Effector memory CD8-positive, alpha-beta T cell (primary cell): ENCODE measurements at regions not wholly inside any gene's neighbourhood (a gene's known extent, or its start where the extent isn't known, plus 50 kb on each side); places are given as distances from the start of the nearest gene placed in this dataset.

Experiments used
- ATAC-seq: fragments of 150-1000 bp; cut with Tn5 transposase; replicated peaks from 2 replicates; pipeline ENCODE4 v1.10.0; 2021; ENCODE audit warnings: mild to moderate bottlenecking, moderate library complexity
- DNase-seq, 3 experiments: peaks; one replicate each; pipeline ENCODE4 v3.0.0; 2021
- H3K27ac Mint-ChIP-seq, 2 donors: one replicate each; pipeline ENCODE4 v1.8.0; 2022; ENCODE audit warnings: mild to moderate bottlenecking in 2 of 2, mixed read lengths in 2 of 2, moderate library complexity in 2 of 2
- H3K27me3 Mint-ChIP-seq, 2 donors: one replicate each; pipeline ENCODE4 v1.8.0; 2022; ENCODE audit warnings: mixed read lengths in 2 of 2
- H3K36me3 Mint-ChIP-seq: one replicate; pipeline ENCODE4 v1.8.0; 2022; ENCODE audit warnings: mild to moderate bottlenecking, moderate library complexity, mixed read lengths; ENCODE audit not compliant: insufficient read depth
- H3K4me1 Mint-ChIP-seq, 2 donors: one replicate each; pipeline ENCODE4 v1.8.0; 2022; ENCODE audit warnings: low read depth in 2 of 2, mixed read lengths in 2 of 2
- H3K4me3 Mint-ChIP-seq, 2 donors: one replicate each; pipeline ENCODE4 v1.8.0; 2022; ENCODE audit warnings: mild to moderate bottlenecking in 2 of 2, mixed read lengths in 2 of 2, moderate library complexity in 2 of 2
- H3K9me3 Mint-ChIP-seq, 2 donors: one replicate each; pipeline ENCODE4 v1.8.0; 2022; ENCODE audit warnings: mixed read lengths in 2 of 2

DNA sequence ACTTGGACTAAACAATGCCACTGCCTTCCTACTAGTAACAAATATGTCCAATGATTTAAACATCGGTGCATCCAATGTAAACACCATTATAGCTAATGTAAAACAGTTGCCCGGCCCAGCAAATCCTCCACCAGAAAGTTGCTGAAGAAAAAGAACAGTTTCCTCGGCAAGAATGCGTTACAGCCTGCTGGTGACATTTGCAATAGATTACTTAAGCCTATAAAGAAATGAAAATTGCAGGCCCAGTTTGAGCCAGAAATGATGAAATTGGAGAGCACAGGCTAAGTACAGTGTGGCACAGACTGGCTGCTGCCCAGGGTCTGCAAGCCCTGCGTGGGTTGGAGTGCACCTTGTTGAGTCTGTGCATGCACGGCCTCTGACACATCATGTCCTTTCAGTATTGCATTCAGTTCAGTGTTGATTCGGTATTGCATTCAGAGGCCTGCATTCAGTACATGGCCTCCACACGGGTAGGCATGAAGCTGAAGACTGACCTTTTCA, 406.0 kb upstream of the KLF4 start:
- DNase-seq (no peak), ATAC-seq (no peak)
- H3K27ac Mint-ChIP-seq = no peak overlapping the region
- H3K36me3 Mint-ChIP-seq = no peaks in the 10 kb centered on the region
- no peaks in the 10 kb centered on the region for H3K4me1 Mint-ChIP-seq
- H3K4me3 Mint-ChIP-seq = no peak overlapping the region
- peaks cover 7 to 22% of the 10 kb centered on the region in 2 donors for H3K9me3 Mint-ChIP-seq
- no peaks in the 10 kb centered on the region for H3K27me3 Mint-ChIP-seq

DNA sequence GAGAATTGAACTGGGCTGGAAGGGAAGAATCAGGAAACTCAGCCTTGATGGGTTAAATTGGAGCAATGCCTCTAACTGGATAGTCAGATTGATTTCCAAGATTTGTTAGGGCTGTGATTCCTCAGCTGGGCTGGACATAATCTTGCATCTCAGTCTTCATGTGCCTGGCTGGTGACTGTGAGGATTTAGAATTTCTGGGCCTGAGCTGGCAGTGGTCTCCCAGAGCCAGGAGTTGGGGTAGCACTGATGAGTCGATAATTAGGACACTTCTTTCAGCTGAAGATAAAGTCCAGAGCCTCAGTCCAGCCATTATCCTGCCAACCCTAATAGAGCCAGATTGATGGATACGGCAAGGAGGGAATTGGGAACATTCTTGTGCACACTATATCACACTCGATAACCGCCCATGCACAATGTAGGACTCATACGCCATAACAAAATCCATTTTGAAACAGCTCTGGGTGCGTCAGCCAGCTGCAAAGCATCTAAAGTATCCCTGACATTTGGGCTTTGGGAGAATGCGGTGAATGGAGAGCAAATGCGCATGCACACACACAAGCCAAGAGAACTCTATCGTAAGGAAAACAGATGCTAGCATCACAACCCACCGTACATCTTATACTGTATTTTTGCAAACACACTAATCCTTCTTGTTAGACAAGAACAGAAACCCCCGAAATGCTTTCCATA, 405.1 kb upstream of the KLF4 start:
- Mint-ChIP-seq H3K9me3 (peaks cover 5 to 22% of the 10 kb centered on the region in 2 donors), H3K4me3 (no peak overlapping the region), H3K4me1 (no peaks in the 10 kb centered on the region), H3K27me3 (no peaks in the 10 kb centered on the region), H3K27ac (no peak overlapping the region), H3K36me3 (no peaks in the 10 kb centered on the region)
- ATAC-seq = no peak
- DNase-seq = no peak

DNA sequence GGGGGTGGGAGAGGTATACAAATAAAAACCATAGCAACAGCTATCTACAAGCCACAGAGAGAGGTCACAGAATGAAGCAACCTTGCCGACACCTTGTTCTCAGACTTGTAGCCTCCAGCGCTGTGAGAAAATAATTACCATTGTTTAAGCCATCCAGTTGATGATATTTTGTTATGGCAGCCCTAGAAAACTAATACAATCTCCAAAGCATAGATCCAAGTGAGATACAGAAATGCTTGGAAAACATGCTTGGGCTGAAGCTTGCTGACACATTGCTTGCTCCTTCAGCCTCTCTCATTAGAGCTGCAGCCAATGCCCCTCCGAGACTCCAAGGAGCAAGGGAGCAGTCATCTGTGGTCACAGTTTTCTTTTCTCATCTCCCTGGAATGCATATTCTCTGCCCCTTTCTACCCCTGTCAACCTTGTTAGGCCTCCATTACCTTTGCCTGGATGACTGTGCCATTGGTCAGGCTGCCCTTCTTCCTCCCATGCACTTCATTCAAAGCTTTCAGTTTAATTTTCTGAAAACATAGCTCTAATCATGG, 401.4 kb upstream of the KLF4 start:
- ATAC-seq (no peak), DNase-seq (no peak)
- H3K27me3 Mint-ChIP-seq = no peaks in the 10 kb centered on the region
- peaks cover 5% of the 10 kb centered on the region for H3K36me3 Mint-ChIP-seq
- H3K4me1 Mint-ChIP-seq = no peaks in the 10 kb centered on the region
- no peak overlapping the region for H3K4me3 Mint-ChIP-seq
- H3K27ac Mint-ChIP-seq = no peak overlapping the region
- peaks cover 7 to 21% of the 10 kb centered on the region in 2 donors for H3K9me3 Mint-ChIP-seq

DNA sequence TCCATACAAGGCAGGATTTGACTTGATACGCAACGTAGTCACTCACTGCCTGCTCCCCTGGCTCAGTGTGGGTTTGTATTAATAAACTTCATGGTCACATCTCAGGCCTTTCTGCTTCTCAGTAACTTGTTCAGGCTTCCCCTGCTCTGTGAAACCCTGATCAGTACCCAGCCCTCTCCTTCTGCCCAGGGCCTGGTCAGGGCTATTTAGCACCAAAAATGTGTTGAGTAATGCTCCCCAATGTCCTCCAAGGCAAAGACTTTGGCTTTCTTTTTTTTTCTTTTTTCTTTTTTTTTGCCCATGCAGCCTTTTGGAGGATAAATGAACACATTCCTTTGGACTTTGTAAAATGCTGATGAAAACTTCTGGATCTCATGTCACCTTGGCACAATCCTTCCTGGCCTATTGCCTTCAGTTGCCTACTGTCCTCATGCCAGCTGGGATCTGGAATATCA, 399.2 kb upstream of the KLF4 start:
- DNase-seq (no peak), ATAC-seq (no peak)
- peaks cover 5% of the 10 kb centered on the region for H3K36me3 Mint-ChIP-seq
- H3K27ac Mint-ChIP-seq = no peak overlapping the region
- H3K27me3 Mint-ChIP-seq = no peaks in the 10 kb centered on the region
- no peaks in the 10 kb centered on the region for H3K4me1 Mint-ChIP-seq
- peaks cover 7 to 21% of the 10 kb centered on the region in 2 donors for H3K9me3 Mint-ChIP-seq
- H3K4me3 Mint-ChIP-seq = no peak overlapping the region

DNA sequence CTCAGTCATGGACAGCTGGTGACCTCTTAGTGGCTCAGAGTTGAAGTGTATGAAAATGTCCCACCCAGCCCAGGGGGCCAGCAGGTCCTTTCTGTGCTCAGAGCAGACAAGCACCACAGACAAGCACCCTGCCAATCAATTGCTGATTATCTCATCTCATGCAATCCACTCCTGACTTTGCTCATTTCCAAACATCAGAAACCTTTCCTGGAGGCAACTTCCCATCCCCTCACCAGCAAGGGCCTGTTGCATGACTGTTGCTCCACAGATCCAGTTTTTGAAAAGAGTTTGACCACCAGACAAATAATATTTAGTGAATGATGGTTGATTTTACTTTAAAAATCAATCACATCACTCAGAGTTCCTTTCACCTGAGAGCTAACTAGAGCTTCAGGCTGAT, 397.3 kb upstream of the KLF4 start:
- DNase-seq (no peak), ATAC-seq (no peak)
- Mint-ChIP-seq H3K4me1 (peaks cover 0 to 1% of the 10 kb centered on the region in 2 donors), H3K27me3 (no peaks in the 10 kb centered on the region), H3K9me3 (peaks cover 5 to 17% of the 10 kb centered on the region in 2 donors), H3K4me3 (no peak overlapping the region), H3K27ac (no peak overlapping the region), H3K36me3 (peaks cover 5% of the 10 kb centered on the region)

DNA sequence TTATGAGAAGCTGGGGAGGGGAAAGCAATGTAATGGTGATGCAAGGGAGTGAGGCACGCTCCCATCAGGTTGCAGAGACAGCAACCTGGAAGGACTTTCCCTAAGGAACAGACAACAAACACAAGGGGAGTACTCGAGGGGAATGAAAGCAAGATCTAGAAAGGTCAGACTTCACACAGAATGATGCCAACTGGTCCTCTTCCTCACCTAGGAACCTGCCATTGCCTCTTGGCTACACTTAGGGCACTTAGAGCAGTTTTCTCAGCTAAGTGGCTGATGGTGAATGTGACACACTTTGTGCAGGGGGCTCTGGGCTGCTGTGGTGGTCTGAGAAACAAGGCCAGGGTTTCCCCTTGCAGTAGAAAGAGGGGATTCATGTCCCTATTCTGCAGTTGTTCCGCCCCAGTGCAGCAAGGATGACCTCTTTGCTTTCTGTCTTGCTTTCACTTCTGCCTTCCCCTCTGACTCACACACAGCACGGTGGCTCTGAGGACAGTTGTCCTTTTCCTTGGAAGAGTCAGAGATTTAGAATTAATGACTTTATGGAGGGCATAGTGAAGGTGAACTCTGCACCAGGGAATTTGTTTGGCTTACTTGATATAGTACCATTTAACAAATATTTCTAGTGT, 394.0 kb upstream of the KLF4 start:
- no peak for DNase-seq
- Mint-ChIP-seq H3K36me3 (no peaks in the 10 kb centered on the region), H3K27ac (no peak overlapping the region), H3K4me1 (peaks cover 0 to 1% of the 10 kb centered on the region in 2 donors), H3K27me3 (no peaks in the 10 kb centered on the region), H3K4me3 (no peak overlapping the region), H3K9me3 (peaks cover 6 to 8% of the 10 kb centered on the region in 2 donors)
- no peak for ATAC-seq

DNA sequence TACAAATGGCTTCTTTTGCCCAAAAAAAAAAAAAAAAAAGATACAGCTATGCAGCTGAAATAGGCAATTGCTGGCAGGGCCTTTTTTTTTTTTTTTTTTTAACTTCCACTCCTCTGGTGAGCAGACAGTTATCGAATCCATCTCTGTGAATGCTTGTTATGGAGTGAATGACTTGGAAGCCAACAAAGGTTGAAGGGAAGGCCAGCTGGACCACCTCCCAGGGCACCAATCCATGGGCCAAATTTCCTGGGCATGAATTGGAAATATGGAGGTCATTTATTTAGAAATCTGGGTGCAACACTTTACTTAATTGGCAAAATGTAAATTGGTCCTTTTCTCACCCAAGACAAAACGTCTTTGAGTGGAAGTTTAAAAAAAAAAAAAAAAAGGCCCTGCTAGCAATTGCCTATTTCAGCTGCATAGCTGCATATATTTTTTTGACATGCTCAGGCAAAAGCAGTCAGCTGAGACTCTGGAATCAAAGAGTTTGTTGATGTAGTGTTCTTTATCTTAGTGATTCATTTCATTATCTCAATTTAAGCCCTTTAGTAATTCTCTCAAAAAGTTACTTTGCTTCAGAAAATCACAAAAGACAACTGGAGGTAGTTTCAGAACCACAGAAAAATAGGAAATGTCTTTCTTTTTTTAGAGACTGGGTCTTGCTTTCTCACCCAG, 392.2 kb upstream of the KLF4 start:
- no peak for ATAC-seq
- Mint-ChIP-seq H3K27ac (no peak overlapping the region), H3K9me3 (peaks cover 0 to 3% of the 10 kb centered on the region in 2 donors), H3K4me3 (no peak overlapping the region), H3K27me3 (no peaks in the 10 kb centered on the region), H3K36me3 (no peaks in the 10 kb centered on the region), H3K4me1 (peaks cover 0 to 1% of the 10 kb centered on the region in 2 donors)
- DNase-seq = no peak

DNA sequence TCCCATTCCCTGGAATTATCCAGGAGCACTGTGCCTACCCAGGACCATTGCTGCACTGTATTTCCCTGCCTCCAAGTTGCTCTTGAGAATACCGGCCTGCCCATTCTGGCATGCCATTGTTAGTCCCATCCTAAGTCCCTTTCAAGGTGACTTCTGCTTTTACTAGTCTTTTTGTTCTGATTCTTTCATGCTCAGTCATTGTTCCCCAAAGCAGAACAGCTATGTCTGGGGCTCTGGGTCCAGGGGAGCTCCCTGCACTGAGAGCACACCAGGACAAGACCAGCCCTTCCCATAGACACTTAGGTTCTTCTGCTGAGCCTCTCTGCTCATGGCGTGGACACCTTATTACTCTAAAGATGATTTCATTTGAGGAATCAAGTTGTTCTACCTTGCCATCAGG, 388.9 kb upstream of the KLF4 start:
- ATAC-seq (no peak), DNase-seq (no peak)
- no peaks in the 10 kb centered on the region for H3K36me3 Mint-ChIP-seq
- peaks cover 0 to 1% of the 10 kb centered on the region in 2 donors for H3K4me1 Mint-ChIP-seq
- H3K4me3 Mint-ChIP-seq = no peak overlapping the region
- H3K27me3 Mint-ChIP-seq = no peaks in the 10 kb centered on the region
- H3K27ac Mint-ChIP-seq = no peak overlapping the region
- peaks cover 0 to 7% of the 10 kb centered on the region in 2 donors for H3K9me3 Mint-ChIP-seq

DNA sequence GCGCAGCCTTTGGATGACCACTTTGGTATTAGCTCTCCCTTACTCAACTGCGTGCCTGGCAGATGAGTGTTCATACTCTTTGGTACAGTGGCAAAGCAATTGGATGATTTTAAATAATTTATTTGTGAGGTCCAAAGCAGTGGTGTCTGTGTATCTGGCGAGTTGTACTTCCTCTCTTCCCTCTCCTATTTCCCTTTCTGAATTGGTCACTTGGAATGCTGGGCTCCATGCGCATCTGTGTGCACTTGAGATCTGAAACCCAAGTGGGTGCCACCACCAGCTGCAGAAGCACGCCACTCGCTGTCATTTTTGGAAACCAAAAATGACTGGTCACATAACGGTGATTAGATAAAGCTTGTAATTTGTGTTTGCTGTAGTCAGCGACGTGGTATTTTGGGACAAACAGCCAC, 386.0 kb upstream of the KLF4 start:
- ATAC-seq (no peak), DNase-seq (no peak)
- Mint-ChIP-seq H3K4me3 (no peak overlapping the region), H3K27ac (no peak overlapping the region), H3K36me3 (no peaks in the 10 kb centered on the region), H3K4me1 (no peaks in the 10 kb centered on the region), H3K9me3 (peaks cover 0 to 10% of the 10 kb centered on the region in 2 donors), H3K27me3 (no peaks in the 10 kb centered on the region)

DNA sequence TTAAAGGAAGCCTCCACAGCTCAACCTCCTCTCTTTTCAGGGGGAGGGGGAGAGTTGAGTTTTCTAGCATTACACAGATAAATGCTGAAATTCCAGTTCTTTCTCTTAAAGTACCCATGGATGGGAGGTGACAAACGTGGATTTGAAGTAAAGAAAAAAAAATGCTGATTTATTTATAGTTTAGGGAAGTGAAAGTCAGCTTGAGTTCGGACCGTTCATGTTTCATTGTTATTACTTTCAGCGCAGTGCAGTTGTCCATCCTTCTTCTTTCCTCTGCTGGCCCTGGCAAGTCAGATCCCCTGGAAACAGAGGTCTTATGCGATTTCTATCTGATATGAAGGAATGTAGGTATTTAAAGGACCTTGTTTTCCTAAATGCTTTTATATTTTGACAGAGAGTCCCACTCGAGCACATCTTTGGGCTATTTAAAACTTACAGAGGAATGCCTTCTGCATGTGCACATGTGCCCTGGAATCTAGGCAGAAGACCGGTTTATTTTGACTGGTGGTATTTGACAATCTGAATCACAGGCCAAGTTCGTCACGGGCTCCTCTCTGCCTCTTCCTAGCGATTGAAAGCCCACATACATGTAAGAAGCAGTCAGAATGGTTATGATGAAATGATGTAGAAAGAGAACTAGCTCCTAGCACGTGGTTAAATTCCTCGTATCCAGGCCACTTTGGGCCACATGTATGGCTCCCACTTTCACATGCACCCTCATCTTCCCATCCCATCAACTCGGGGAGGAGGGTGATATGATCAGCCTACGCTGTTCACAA, 385.2 kb upstream of the KLF4 start:
- Mint-ChIP-seq H3K27me3 (no peaks in the 10 kb centered on the region), H3K9me3 (peaks cover 0 to 9% of the 10 kb centered on the region in 2 donors), H3K4me1 (no peaks in the 10 kb centered on the region), H3K27ac (no peak overlapping the region), H3K4me3 (no peak overlapping the region), H3K36me3 (no peaks in the 10 kb centered on the region)
- no peak for ATAC-seq
- DNase-seq = no peak

DNA sequence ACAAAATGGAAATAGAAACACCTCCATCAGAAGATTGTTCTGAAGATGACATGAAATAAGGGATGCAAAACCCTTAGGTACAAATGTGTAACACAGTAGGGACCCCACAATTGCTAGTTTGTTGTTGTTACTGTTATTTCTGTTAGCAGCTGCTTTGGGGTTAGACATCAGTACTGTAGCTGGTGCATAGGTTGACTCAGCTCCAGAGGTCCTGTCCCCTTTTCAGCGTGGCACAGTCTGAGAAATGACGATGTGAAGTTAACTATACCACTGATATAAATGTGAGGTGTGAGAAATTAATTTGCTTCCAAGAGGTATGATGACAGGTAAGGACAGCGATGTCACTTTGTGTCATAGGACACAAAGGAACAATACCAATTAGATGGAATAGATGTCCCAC, 384.6 kb upstream of the KLF4 start:
- Mint-ChIP-seq H3K4me1 (no peaks in the 10 kb centered on the region), H3K9me3 (peaks cover 0 to 6% of the 10 kb centered on the region in 2 donors), H3K27ac (no peak overlapping the region), H3K27me3 (no peaks in the 10 kb centered on the region), H3K36me3 (no peaks in the 10 kb centered on the region), H3K4me3 (no peak overlapping the region)
- ATAC-seq = no peak
- DNase-seq = no peak

DNA sequence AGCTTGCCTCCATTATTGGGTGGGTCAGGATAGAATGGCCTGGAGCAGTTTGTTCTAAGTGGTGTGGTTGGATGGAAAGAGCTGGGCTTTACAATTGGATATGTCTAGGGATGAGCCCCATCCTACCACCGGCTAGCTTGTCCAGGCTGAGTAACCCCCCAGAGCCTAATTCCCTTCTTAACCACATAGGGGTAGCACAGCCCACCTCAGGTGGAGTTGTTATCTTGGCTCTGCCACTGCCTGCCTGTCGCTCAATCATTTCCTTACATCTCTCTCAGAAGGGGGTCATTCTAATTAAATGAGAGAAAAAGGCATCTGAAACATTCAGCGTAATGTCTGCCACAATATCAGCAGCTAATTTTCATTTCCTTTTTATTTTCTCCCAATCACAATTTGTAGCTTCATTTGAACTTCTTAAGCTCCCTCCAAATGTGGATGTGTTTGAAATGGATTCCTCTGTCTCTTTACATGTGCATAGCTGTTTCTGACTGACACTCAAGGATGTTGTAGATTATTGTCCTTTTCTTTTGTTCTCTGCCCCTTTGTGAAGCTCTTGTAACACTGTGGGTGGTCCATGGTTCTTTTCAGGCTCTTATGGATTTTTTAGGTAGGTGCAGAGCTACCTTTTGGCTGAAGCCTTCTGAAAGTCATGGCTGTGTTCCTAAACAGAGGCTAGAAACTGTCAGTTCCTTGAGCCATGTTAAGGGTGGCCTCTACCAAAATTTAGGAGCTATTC, 383.1 kb upstream of the KLF4 start:
- no peak for ATAC-seq
- H3K27ac Mint-ChIP-seq = no peak overlapping the region

More for the DNA sequence above, 383.1 kb upstream of the KLF4 start:
- no peaks in the 10 kb centered on the region for H3K36me3 Mint-ChIP-seq
- no peaks in the 10 kb centered on the region for H3K4me1 Mint-ChIP-seq
- H3K4me3 Mint-ChIP-seq = no peak overlapping the region
- no peaks in the 10 kb centered on the region for H3K27me3 Mint-ChIP-seq
- DNase-seq = no peak
- H3K9me3 Mint-ChIP-seq = peaks cover 7 to 8% of the 10 kb centered on the region in 2 donors
